ENCODE measurements at regions not wholly inside any gene's neighbourhood (a gene's known extent, or its start where the extent isn't known, plus 50 kb on each side); places are given as distances from the start of the nearest gene placed in this dataset.

DNA sequence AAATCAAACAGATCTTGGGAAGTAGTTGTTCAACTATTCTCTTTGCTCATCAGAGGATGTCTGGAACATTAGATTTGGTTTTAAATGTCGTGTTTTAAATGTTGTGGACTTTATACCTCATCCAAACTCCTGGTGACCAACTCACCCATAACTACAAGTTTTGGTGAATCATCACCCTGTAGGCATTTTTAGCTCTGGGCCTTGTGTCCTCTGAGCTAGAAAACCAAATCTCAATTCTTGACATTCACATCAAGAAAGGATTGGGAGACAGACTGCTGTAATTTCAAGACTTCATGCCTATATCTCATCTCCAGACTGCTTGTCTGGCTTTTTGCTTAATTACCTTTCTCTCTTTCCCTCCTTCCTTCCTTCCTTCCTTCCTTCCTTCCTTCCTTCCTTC, 228.5 kb upstream of the ROBO2 start:
- H3K36me3 Mint-ChIP-seq (ENCODE audit: low read depth): no peaks in the 10 kb centered on the region
- no peak for DNase-seq
- no peak overlapping the region for H3K4me3 Mint-ChIP-seq
- peaks cover 6% of the 10 kb centered on the region for H3K9me3 Mint-ChIP-seq
- CTCF ChIA-PET: no interaction called here
- H3K27me3 Mint-ChIP-seq: no peaks in the 10 kb centered on the region
- intact Hi-C loops (cut with micrococcal nuclease): no loop called here
- POLR2A ChIA-PET: no interaction called here
- TF ChIP-seq, protein P1, sequence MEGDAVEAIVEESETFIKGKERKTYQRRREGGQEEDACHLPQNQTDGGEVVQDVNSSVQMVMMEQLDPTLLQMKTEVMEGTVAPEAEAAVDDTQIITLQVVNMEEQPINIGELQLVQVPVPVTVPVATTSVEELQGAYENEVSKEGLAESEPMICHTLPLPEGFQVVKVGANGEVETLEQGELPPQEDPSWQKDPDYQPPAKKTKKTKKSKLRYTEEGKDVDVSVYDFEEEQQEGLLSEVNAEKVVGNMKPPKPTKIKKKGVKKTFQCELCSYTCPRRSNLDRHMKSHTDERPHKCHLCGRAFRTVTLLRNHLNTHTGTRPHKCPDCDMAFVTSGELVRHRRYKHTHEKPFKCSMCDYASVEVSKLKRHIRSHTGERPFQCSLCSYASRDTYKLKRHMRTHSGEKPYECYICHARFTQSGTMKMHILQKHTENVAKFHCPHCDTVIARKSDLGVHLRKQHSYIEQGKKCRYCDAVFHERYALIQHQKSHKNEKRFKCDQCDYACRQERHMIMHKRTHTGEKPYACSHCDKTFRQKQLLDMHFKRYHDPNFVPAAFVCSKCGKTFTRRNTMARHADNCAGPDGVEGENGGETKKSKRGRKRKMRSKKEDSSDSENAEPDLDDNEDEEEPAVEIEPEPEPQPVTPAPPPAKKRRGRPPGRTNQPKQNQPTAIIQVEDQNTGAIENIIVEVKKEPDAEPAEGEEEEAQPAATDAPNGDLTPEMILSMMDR (IDR thresholded peaks at IDR 0.05): no peak
- ATAC-seq (ENCODE audit: low read depth): no peak
- H3K27ac Mint-ChIP-seq: no peak overlapping the region
- H3K4me1 Mint-ChIP-seq: no peaks in the 10 kb centered on the region

DNA sequence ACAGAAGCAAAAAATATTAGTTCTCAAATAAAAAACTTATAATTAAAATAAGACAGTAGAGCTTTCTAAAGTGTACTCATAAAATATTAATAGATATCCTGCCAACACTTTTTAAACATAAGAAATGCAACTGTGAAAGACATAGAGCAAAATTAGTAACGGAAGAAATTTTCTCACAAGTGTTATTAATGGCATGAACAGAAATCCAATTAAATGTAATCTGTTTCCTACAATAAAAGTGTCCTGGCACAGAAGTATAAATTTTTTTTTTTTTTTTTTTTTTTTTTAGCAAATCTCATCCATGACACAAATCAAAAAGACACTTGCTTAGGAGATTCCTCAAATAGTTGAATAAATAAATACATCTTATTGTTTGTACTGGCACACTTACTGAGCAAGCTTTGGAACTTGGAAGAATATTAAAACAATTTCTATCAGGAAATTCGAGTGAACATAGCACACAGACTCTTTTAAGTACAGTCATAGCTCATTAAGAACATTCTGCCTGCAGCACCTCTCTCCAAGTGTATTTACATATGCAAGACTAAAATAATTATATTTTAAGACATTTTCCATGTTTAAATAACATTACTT, 227.2 kb upstream of the ROBO2 start:
- DNase-seq (no peak), ATAC-seq (ENCODE audit: low read depth) (no peak)
- H3K36me3 Mint-ChIP-seq (ENCODE audit: low read depth): no peaks in the 10 kb centered on the region
- ChIA-PET CTCF (no interaction called here), POLR2A (no interaction called here)
- peaks cover 6% of the 10 kb centered on the region for H3K9me3 Mint-ChIP-seq
- TF ChIP-seq, protein P1 (IDR thresholded peaks at IDR 0.05): no peak
- no peak overlapping the region for H3K27ac Mint-ChIP-seq
- no peaks in the 10 kb centered on the region for H3K4me1 Mint-ChIP-seq
- no peak overlapping the region for H3K4me3 Mint-ChIP-seq
- no peaks in the 10 kb centered on the region for H3K27me3 Mint-ChIP-seq
- intact Hi-C loops (cut with micrococcal nuclease): no loop called here

DNA sequence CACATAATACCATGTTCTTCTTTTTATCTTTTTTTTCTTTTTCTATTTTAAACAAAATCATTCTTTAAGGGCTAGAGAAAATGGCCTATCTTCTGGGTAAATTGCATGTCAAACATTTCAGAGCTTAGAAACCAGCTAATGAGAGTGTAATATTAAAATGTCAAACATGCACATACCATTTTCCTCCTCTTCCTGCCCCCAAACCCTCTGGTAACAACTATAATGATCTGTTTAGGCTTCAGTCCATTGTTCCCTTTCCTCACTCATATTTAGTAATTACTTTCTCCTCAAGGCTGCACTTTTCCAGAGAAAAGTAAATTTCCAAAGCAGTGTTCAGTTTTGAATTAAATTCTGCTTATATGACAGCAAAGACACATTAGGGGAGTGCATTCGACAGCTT, 224.3 kb upstream of the ROBO2 start:
- Mint-ChIP-seq H3K27me3 (no peaks in the 10 kb centered on the region), H3K27ac (no peak overlapping the region), H3K9me3 (peaks cover 3% of the 10 kb centered on the region), H3K4me3 (no peak overlapping the region), H3K36me3 (ENCODE audit: low read depth) (no peaks in the 10 kb centered on the region), H3K4me1 (no peaks in the 10 kb centered on the region)
- POLR2A ChIA-PET: no interaction called here
- intact Hi-C loops (cut with micrococcal nuclease): no loop called here
- CTCF ChIA-PET: no interaction called here
- ATAC-seq (ENCODE audit: low read depth) (no peak), DNase-seq (no peak)
- TF ChIP-seq, protein P1 (IDR thresholded peaks at IDR 0.05): no peak

DNA sequence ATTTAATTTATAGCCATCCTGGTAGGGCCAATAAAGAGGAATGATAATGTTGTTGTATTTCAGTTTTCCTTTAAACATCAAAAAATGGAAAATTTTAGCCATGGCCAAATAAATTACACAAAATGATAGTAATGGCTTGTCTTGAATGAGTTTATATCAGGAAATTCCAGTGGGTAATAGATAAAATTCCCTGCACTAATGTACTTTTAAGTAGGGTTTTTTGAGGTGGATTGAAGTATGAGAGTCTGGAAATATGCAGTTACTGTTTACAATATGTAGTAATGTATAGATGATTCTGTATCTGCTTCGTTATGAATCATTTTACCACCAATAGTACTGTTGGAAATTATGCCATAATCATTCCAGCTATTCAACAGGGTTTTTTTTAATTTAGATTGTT, 219.4 kb upstream of the ROBO2 start:
- ATAC-seq (ENCODE audit: low read depth): no peak
- ChIA-PET CTCF (no interaction called here), POLR2A (no interaction called here)
- no peaks in the 10 kb centered on the region for H3K4me1 Mint-ChIP-seq
- no peak overlapping the region for H3K4me3 Mint-ChIP-seq
- H3K9me3 Mint-ChIP-seq: peaks cover 3% of the 10 kb centered on the region
- intact Hi-C loops (cut with micrococcal nuclease): no loop called here
- H3K27ac Mint-ChIP-seq: no peak overlapping the region
- no peak for DNase-seq
- no peaks in the 10 kb centered on the region for H3K36me3 Mint-ChIP-seq (ENCODE audit: low read depth)
- H3K27me3 Mint-ChIP-seq: no peaks in the 10 kb centered on the region
- TF ChIP-seq, protein P1 (IDR thresholded peaks at IDR 0.05): no peak

DNA sequence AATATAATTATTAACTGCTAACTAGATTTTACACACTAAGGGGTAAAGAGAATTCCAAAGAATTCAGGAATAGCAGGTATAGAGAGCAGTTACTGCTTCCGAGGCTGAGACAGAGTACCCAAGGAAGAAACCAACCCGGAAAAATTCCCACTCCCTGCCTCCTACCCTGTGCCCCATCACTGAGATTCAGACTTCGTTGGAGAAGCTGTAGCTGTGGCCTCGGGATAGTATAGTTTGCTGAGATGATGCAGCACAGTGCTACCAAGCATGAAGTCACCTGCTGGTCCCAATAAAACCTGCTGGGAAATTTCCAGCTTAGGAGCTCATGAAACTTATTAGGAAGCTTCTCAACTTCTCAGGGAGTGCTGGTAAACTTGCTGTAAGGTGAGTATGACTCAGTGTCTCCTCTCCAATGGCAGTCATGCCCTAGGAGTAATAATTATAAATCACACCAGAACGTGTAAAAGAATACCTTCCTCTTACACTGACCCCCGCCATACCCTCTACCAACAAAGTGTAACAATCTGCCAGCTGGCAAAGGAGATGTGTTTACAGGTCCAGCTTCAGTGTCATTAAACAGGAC, 215.2 kb upstream of the ROBO2 start:
- Mint-ChIP-seq H3K27me3 (no peaks in the 10 kb centered on the region), H3K4me1 (no peaks in the 10 kb centered on the region), H3K9me3 (peaks cover 4% of the 10 kb centered on the region), H3K4me3 (no peak overlapping the region), H3K36me3 (ENCODE audit: low read depth) (no peaks in the 10 kb centered on the region), H3K27ac (no peak overlapping the region)
- ATAC-seq (ENCODE audit: low read depth) (no peak), DNase-seq (no peak)
- intact Hi-C loops (cut with micrococcal nuclease): no loop called here
- ChIA-PET POLR2A (no interaction called here), CTCF (no interaction called here)
- TF ChIP-seq, protein P1 (IDR thresholded peaks at IDR 0.05): no peak
